GM23338 (cell line): ENCODE measurements at regions not wholly inside any gene's neighbourhood (a gene's known extent, or its start where the extent isn't known, plus 50 kb on each side); places are given as distances from the start of the nearest gene placed in this dataset.

Experiments
- ATAC-seq: fragments of 200-7000 bp; cut with Tn5 transposase; 3 replicates; pipeline ENCODE4 v1.9.1; 2020
- DNase-seq: peaks from one replicate; pipeline ENCODE4 v3.0.0-alpha.2; 2015; ENCODE audit warnings: low spot score
- H2AFZ ChIP-seq: fragments of 200-600 bp; sonication (generic); 2 replicates; pipeline ENCODE4 v1.8.0; 2016; ENCODE audit warnings: antibody characterized with exemption, mild to moderate bottlenecking, moderate library complexity
- H3F3A ChIP-seq: fragments of 200-600 bp; sonication (generic); replicated peaks from 2 replicates; pipeline ENCODE4 v1.8.0; 2017; ENCODE audit warnings: antibody characterized with exemption, mixed run types, low read depth
- H3K27ac ChIP-seq: fragments of 200-600 bp; sonication (generic); 2 replicates; pipeline ENCODE4 v1.6.1; 2016; ENCODE audit warnings: low read depth
- H3K27me3 ChIP-seq: fragments of 200-600 bp; sonication (generic); 2 replicates; pipeline ENCODE4 v1.8.0; 2016; ENCODE audit warnings: mild to moderate bottlenecking, mixed run types, moderate library complexity; ENCODE audit not compliant: insufficient read depth
- H3K36me3 ChIP-seq: fragments of 200-600 bp; sonication (generic); 2 replicates; pipeline ENCODE4 v1.8.0; 2016; ENCODE audit warnings: mild to moderate bottlenecking; ENCODE audit not compliant: insufficient read depth
- H3K4me1 ChIP-seq: fragments of 200-600 bp; sonication (generic); 2 replicates; pipeline ENCODE4 v1.8.0; 2016; ENCODE audit warnings: mild to moderate bottlenecking, moderate library complexity; ENCODE audit not compliant: insufficient read depth
- H3K4me2 ChIP-seq: fragments of 200-600 bp; sonication (generic); 2 replicates; pipeline ENCODE4 v1.7.1; 2017; ENCODE audit warnings: mixed run types
- H3K4me3 ChIP-seq: fragments of 200-600 bp; sonication (generic); 2 replicates; pipeline ENCODE4 v1.6.1; 2016; ENCODE audit warnings: mixed run types
- H3K79me2 ChIP-seq: fragments of 200-600 bp; sonication (generic); replicated peaks from 2 replicates; pipeline ENCODE4 v1.8.0; 2017; ENCODE audit warnings: mild to moderate bottlenecking; ENCODE audit not compliant: insufficient read depth
- H3K9me2 ChIP-seq: fragments of 200-600 bp; sonication (generic); 2 replicates; pipeline ENCODE4 v1.8.0; 2017; ENCODE audit not compliant: insufficient read depth
- H4K20me1 ChIP-seq: fragments of 200-600 bp; sonication (generic); replicated peaks from 2 replicates; pipeline ENCODE4 v1.8.0; 2017; ENCODE audit warnings: mild to moderate bottlenecking; ENCODE audit not compliant: insufficient read depth
- H3K27ac Mint-ChIP-seq: 2 replicates; pipeline ENCODE4 v1.8.0; 2020; ENCODE audit warnings: inconsistent platforms, mild to moderate bottlenecking, moderate library complexity, mixed read lengths
- H3K27me3 Mint-ChIP-seq: 3 replicates; pipeline ENCODE4 v1.8.0; 2022; ENCODE audit warnings: low read depth, mild to moderate bottlenecking, moderate library complexity, mixed read lengths, inconsistent platforms; ENCODE audit not compliant: insufficient read depth, poor library complexity
- H3K36me3 Mint-ChIP-seq: 3 replicates; pipeline ENCODE4 v1.8.0; 2021; ENCODE audit warnings: low read depth, mild to moderate bottlenecking, inconsistent platforms, moderate library complexity, mixed read lengths
- H3K4me1 Mint-ChIP-seq: 3 replicates; pipeline ENCODE4 v1.8.0; 2020; ENCODE audit warnings: mild to moderate bottlenecking, inconsistent platforms, mixed read lengths
- H3K4me3 Mint-ChIP-seq: 3 replicates; pipeline ENCODE4 v1.8.0; 2021; ENCODE audit warnings: moderate library complexity, mild to moderate bottlenecking, inconsistent platforms, mixed read lengths
- H3K9me3 Mint-ChIP-seq: 3 replicates; pipeline ENCODE4 v1.8.0; 2020; ENCODE audit warnings: moderate library complexity, mild to moderate bottlenecking, inconsistent platforms, mixed read lengths
- CREB1 ChIP-seq: fragments of 250-450 bp; sonication (Bioruptor Pico); IDR thresholded peaks from 2 replicates; pipeline ENCODE4 v1.5.0; 2020; ENCODE audit warnings: low read depth, mild to moderate bottlenecking, moderate library complexity
- CTCF ChIP-seq, 2 experiments: fragments of 200-600 bp in 1 of 2; sonication (generic) in 1 of 2; conservative IDR thresholded peaks; 2 replicates each; pipeline versions ENCODE4 v1.5.1 to v1.6.1; 2016 to 2017; ENCODE audit warnings: antibody characterized with exemption in 2 of 2, low read depth in 2 of 2, mild to moderate bottlenecking in 2 of 2, moderate library complexity in 1 of 2
- ETS1 ChIP-seq: IDR thresholded peaks from 2 replicates; pipeline ENCODE4 v1.6.1; 2016; ENCODE audit warnings: antibody characterized with exemption
- EZH2 ChIP-seq: fragments of 200-600 bp; sonication (generic); IDR thresholded peaks from one replicate; pipeline ENCODE4 v1.8.0; 2017; ENCODE audit warnings: antibody characterized with exemption, mild to moderate bottlenecking, low read depth; ENCODE audit not compliant: unreplicated experiment
- EZH2phosphoT487 ChIP-seq: fragments of 200-600 bp; sonication (generic); IDR thresholded peaks from one replicate; pipeline ENCODE4 v1.8.1; 2018; ENCODE audit warnings: antibody characterized with exemption; ENCODE audit not compliant: unreplicated experiment
- JUNB ChIP-seq: IDR thresholded peaks from one replicate; pipeline ENCODE4 v1.6.1; 2016; ENCODE audit warnings: antibody characterized with exemption; ENCODE audit not compliant: unreplicated experiment
- NANOG ChIP-seq: IDR thresholded peaks from 2 replicates; pipeline ENCODE4 v1.6.1; 2016; ENCODE audit warnings: antibody characterized with exemption, borderline replicate concordance
- REST ChIP-seq: IDR thresholded peaks from one replicate; pipeline ENCODE4 v1.6.1; 2018; ENCODE audit warnings: antibody characterized with exemption; ENCODE audit not compliant: unreplicated experiment
- STAT1 ChIP-seq: IDR thresholded peaks from one replicate; pipeline ENCODE4 v1.6.1; 2016; ENCODE audit warnings: antibody characterized with exemption; ENCODE audit not compliant: unreplicated experiment
- ZNF114 ChIP-seq: fragments of 250-450 bp; sonication (Bioruptor Pico); IDR thresholded peaks from 2 replicates; pipeline ENCODE4 v1.5.0; 2020; ENCODE audit warnings: mild to moderate bottlenecking, moderate library complexity
- ZNF331 ChIP-seq: fragments of 250-450 bp; sonication (Bioruptor Pico); IDR thresholded peaks from 2 replicates; pipeline ENCODE4 v1.5.0; 2020; ENCODE audit warnings: low read depth, mild to moderate bottlenecking, moderate library complexity
- ZNF462 ChIP-seq: fragments of 250-450 bp; sonication (Bioruptor Pico); IDR thresholded peaks from 2 replicates; pipeline ENCODE4 v1.5.0; 2020; ENCODE audit warnings: mild to moderate bottlenecking, moderate library complexity

- no peak for TF ChIP-seq CTCF (conservative IDR thresholded peaks at IDR 0.05; ENCODE audit: low read depth in 2 of 2)
- TF ChIP-seq ETS1: no peak
Observed at GRCh38 chr13:72523049-72523448, 204.4 kb downstream of the MZT1 start (continued).

GRCh38 chr13:72521940-72522661, 205.3 kb downstream of the MZT1 start:
- H4K20me1 ChIP-seq: no peaks in the 10 kb centered on the region
- peaks cover 17% of the 10 kb centered on the region; the same call in 2 of the 3 replicates for H3K4me1 Mint-ChIP-seq
- H2AFZ ChIP-seq: no peak overlapping the region
- H3K4me1 ChIP-seq: no peaks in the 10 kb centered on the region
- H3K27me3 Mint-ChIP-seq: no peaks in the 10 kb centered on the region
- peaks cover 2% of the 10 kb centered on the region; the same call in 1 of the 3 replicates for H3K36me3 Mint-ChIP-seq
- H3K27ac ChIP-seq: no peak overlapping the region
- H3K27ac Mint-ChIP-seq: no peak overlapping the region
- no peaks in the 10 kb centered on the region for H3K79me2 ChIP-seq
- ATAC-seq (no peak), DNase-seq (no peak)
- H3K36me3 ChIP-seq: no peaks in the 10 kb centered on the region
- H3K4me2 ChIP-seq: no peak overlapping the region
- no peaks in the 10 kb centered on the region for H3K9me2 ChIP-seq
- H3K9me3 Mint-ChIP-seq: no peaks in the 10 kb centered on the region; the same call in 2 of the 3 replicates
- H3K27me3 ChIP-seq: no peaks in the 10 kb centered on the region
- no peak overlapping the region for H3K4me3 ChIP-seq
- H3K4me3 Mint-ChIP-seq: no peak overlapping the region
- no peaks in the 10 kb centered on the region for H3F3A ChIP-seq
- TF ChIP-seq JUNB (no peak), CREB1 (CRISPR knock-in tag) (no peak), EZH2phosphoT487 (no peak), REST (no peak), ZNF331 (CRISPR knock-in tag) (no peak), EZH2 (no peak), STAT1 (no peak), ZNF462 (CRISPR knock-in tag) (no peak), ZNF114 (CRISPR knock-in tag) (no peak), NANOG (no peak)
